ENCODE measurements at regions not wholly inside any gene's neighbourhood (a gene's known extent, or its start where the extent isn't known, plus 50 kb on each side); places are given as distances from the start of the nearest gene placed in this dataset.

- no peak for DNase-seq (ENCODE audit: low spot score)
- intact Hi-C loops (cut with DNase I) = no loop called here
- H3K36me3 ChIP-seq = no peaks in the 10 kb centered on the region
- no peak overlapping the region for H3K4me3 ChIP-seq
- H3K4me1 ChIP-seq (replicated peaks) = no peaks in the 10 kb centered on the region
- H3K27me3 ChIP-seq (replicated peaks; ENCODE audit: insufficient read depth) = no peaks in the 10 kb centered on the region
- WGBS = 70% methylated on average over 1 of the region's 1 CpG
- H3K9me3 ChIP-seq = no peaks in the 10 kb centered on the region
- no peak overlapping the region for H3K27ac ChIP-seq
- no peak for TF ChIP-seq CTCF (IDR thresholded peaks at IDR 0.05)
- no peak for TF ChIP-seq POLR2A (IDR thresholded peaks at IDR 0.05)
- TF ChIP-seq POLR2AphosphoS5 (IDR thresholded peaks at IDR 0.05) = no peak
These were observed 252.8 kb upstream of the RORA start for GRCh38 chr15:61481886-61482285.

DNA sequence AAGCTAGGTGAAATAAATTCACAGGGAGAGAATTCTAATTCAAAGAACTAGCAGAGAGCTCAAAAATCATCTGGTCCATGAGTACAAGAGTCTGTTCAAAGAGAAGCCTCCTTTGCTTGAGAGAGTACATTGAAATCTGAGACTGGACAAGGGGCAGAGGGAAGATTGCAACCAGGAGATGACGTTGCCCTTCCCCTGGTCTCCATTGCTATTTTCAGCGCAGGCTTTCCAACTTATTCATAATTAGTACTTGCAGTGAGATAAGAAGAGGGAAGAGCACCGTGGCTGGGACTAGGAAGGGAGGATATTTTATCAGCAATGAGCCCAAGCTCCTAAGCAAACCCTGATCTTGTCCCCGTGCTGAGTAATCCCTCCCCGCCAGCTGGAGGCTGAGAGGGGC lies 251.8 kb upstream of the RORA start:
- Histone ChIP-seq H3K4me3 (no peak overlapping the region), H3K27me3 (replicated peaks; ENCODE audit: insufficient read depth) (no peaks in the 10 kb centered on the region), H3K9me3 (no peaks in the 10 kb centered on the region), H3K4me1 (replicated peaks) (no peaks in the 10 kb centered on the region), H3K36me3 (no peaks in the 10 kb centered on the region), H3K27ac (no peak overlapping the region)
- intact Hi-C loops (cut with DNase I) = no loop called here
- WGBS = 68% methylated on average over 5 of the region's 5 CpGs
- TF ChIP-seq POLR2A (IDR thresholded peaks at IDR 0.05) = no peak
- TF ChIP-seq POLR2AphosphoS5 (IDR thresholded peaks at IDR 0.05) = no peak
- no peak for TF ChIP-seq CTCF (IDR thresholded peaks at IDR 0.05)
- DNase-seq (ENCODE audit: low spot score) = no peak

- TF ChIP-seq POLR2A (IDR thresholded peaks at IDR 0.05) (no peak), CTCF (IDR thresholded peaks at IDR 0.05) (no peak), POLR2AphosphoS5 (IDR thresholded peaks at IDR 0.05) (no peak)
- no peaks in the 10 kb centered on the region for H3K4me1 ChIP-seq (replicated peaks)
- no peak for DNase-seq (ENCODE audit: low spot score)
- H3K36me3 ChIP-seq = no peaks in the 10 kb centered on the region
- 84% methylated on average over 5 of the region's 5 CpGs for WGBS
- H3K4me3 ChIP-seq = no peak overlapping the region
- H3K27ac ChIP-seq = no peak overlapping the region
- no peaks in the 10 kb centered on the region for H3K9me3 ChIP-seq
- no peaks in the 10 kb centered on the region for H3K27me3 ChIP-seq (replicated peaks; ENCODE audit: insufficient read depth)
- intact Hi-C loops (cut with DNase I) = no loop called here
These were observed 251.2 kb upstream of the RORA start for GRCh38 chr15:61480295-61480694.

DNA sequence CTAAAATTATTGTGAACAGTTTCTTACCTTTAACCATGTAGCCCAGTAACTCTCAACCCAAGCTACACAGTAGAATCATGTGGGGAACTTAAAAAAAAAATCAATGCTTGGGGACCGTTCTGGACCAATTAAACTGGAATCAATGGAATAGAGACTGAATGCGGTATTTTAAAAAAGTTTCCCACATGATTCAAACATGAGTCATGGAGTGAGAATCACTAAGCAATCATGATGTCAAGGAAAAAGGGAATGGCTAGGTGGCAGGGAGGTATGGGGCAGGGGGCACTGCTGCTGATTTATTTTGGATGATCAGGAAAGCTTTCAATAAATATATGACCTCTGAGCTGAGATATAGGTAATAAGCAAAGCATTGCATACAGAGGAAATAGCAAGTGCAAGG lies 250.5 kb upstream of the RORA start:
- no peak for DNase-seq (ENCODE audit: low spot score)
- H3K27me3 ChIP-seq (replicated peaks; ENCODE audit: insufficient read depth) = no peaks in the 10 kb centered on the region
- TF ChIP-seq POLR2AphosphoS5 (IDR thresholded peaks at IDR 0.05) (no peak), CTCF (IDR thresholded peaks at IDR 0.05) (no peak), POLR2A (IDR thresholded peaks at IDR 0.05) (no peak)
- no peak overlapping the region for H3K27ac ChIP-seq
- H3K9me3 ChIP-seq = no peaks in the 10 kb centered on the region
- intact Hi-C loops (cut with DNase I) = no loop called here
- H3K4me3 ChIP-seq = no peak overlapping the region
- no peaks in the 10 kb centered on the region for H3K36me3 ChIP-seq
- H3K4me1 ChIP-seq (replicated peaks) = no peaks in the 10 kb centered on the region
- 85% methylated on average over 2 of the region's 2 CpGs for WGBS

DNA sequence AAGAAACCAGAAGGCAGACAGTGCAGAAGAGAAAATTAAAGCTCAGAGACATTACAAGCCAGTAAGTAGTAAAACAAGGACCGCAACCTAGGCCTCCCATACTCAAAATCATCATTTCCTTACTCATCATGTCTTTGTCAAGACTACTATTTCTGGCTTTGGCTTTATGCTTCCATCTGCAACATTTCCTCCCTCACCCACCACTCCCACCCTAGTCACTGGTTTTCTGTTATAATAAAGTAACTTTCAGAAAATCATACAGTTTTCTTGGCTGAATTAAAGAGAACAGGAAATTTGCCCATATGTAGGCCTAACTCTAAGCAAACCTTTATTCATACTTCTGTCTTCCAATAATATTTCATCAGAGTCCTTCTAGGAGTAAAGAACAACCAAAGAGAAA lies 247.6 kb upstream of the RORA start:
- Histone ChIP-seq H3K4me3 (no peak overlapping the region), H3K27me3 (replicated peaks; ENCODE audit: insufficient read depth) (no peaks in the 10 kb centered on the region), H3K27ac (no peak overlapping the region), H3K9me3 (no peaks in the 10 kb centered on the region), H3K36me3 (no peaks in the 10 kb centered on the region), H3K4me1 (replicated peaks) (no peaks in the 10 kb centered on the region)
- DNase-seq (ENCODE audit: low spot score) = no peak
- WGBS = 94% methylated on average over 1 of the region's 1 CpG
- intact Hi-C loops (cut with DNase I) = no loop called here
- no peak for TF ChIP-seq POLR2AphosphoS5 (IDR thresholded peaks at IDR 0.05)
- TF ChIP-seq POLR2A (IDR thresholded peaks at IDR 0.05) = no peak
- no peak for TF ChIP-seq CTCF (IDR thresholded peaks at IDR 0.05)
